Fibroblast of skin of scalp (primary cell): ENCODE measurements at regions not wholly inside any gene's neighbourhood (a gene's known extent, or its start where the extent isn't known, plus 50 kb on each side); places are given as distances from the start of the nearest gene placed in this dataset.
A peak's percentile ranks its signal among the peaks of the same experiment; 100 is the strongest.
"Not testable (repeated sequence)": the region's sequence is repeated elsewhere in the genome, so short reads cannot be mapped to it uniquely, and the experiment has no call there.

Experiments
- DNase-seq: peaks from one replicate; pipeline ENCODE4 v3.0.0-alpha.2; 2013

DNA sequence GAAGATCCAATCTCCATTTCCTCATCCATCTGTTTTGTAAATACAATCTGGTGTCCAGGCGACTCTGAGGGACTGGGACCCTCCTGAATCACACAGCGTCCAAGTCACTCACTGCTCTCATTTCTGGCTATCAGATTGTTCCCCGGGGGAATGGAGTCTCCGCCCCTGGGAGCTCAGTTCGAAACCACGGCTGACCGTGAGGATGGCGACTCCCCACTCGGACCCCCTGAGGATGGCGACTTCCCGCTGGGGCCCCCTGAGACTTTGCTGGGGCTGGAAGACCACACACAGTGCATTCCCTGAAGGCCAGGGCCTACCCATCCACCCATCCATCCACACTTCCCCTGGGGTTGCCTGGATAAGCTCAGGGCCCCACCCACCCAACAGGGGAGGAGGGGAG is 360.5 kb downstream of the BCL2L11 start:
- DNase-seq: peak; percentile 63

- not testable (repeated sequence) for DNase-seq
These were observed 362.4 kb downstream of the BCL2L11 start for GRCh38 chr2:111482987-111483679.

- DNase-seq: not testable (repeated sequence)
These were observed 363.4 kb downstream of the BCL2L11 start for GRCh38 chr2:111484097-111484496.

GRCh38 chr2:111485895-111486294 is 365.2 kb downstream of the BCL2L11 start:
- not testable (repeated sequence) for DNase-seq

GRCh38 chr2:111488451-111488850 is 367.7 kb downstream of the BCL2L11 start:
- DNase-seq: not testable (repeated sequence)

- not testable (repeated sequence) for DNase-seq
These were observed 368.7 kb downstream of the BCL2L11 start for GRCh38 chr2:111489460-111489859.

DNA sequence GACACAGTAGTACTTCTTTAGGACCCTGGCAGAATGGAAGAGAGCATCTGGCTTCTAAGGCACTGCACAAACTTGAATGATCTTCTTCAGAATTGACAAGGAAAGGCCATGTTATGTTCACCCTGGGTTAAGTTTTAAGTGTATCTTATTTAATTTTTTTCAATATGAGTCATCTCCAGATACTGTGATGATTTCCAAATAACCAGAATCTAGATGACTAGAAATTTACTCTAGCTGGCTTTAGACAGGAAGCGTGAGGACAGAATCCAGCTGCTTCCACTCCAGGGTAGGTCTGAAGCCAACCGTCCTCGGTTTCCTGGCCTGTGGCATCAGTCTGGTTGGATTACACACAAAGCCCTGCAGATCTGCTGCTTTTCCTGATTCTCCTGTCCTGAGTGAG is 370.5 kb downstream of the BCL2L11 start:
- not testable (repeated sequence) for DNase-seq

GRCh38 chr2:111491614-111492013 is 370.9 kb downstream of the BCL2L11 start:
- DNase-seq: not testable (repeated sequence)

- DNase-seq: not testable (repeated sequence)
These were observed 372.4 kb downstream of the BCL2L11 start for GRCh38 chr2:111492995-111493719.

DNA sequence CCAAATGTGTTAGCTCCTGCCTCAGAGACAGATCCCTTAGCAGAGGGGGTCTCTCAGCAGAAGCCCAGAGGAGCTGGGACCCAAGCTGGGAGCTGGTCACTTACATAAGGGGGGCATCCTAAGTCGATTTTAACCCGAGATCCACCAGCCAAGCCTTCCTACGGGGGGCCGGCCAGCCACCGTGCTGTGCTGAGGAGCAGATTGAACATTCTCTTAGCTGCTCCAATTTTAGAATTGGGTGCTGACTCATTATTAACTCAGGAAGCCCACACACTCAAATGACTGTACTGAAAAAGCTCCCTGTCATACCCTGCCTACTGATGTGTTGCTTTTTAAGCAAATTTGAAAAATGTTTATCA is 373.0 kb downstream of the BCL2L11 start:
- peak; percentile 29 for DNase-seq

DNA sequence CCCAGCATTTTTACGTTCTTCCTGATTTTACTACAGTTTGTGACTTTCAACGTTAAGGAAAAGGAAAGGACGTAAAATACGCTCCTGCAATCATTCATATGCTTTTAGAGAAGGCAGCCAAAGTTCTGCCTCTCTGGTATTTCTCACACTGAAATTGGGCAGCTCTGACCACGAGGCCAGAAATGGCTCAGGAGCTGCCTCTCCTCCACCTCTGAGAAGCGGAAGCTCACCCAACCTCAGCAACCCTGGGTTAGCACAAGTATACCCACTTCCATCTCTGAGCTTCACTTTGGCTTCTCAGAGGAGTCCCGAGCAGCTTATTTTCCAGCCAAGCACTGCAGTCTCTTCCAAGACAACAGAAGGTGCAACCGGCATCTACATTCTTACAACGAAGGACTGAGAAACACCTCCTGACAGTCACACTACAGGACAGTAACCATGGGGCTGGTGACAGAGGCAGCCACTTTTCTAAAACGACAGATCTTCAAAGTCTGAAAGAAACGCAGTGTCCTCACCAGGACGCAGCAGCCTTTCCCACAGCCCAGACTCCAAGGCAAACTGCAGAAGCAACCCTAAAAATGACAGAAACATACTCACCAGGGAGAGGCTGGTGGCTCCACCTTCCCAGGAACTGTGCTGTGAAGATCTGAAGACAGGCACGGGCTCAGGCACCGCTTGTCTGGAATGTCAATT is 373.7 kb downstream of the BCL2L11 start:
- DNase-seq: not testable (repeated sequence)

- not testable (repeated sequence) for DNase-seq
These were observed 374.2 kb downstream of the BCL2L11 start for GRCh38 chr2:111494981-111495315.

- DNase-seq: peak; percentile 76
These were observed 374.9 kb downstream of the BCL2L11 start for GRCh38 chr2:111495636-111496035.

GRCh38 chr2:111496176-111496575 is 375.5 kb downstream of the BCL2L11 start:
- DNase-seq: peak; percentile 95

GRCh38 chr2:111496860-111497259 is 376.1 kb downstream of the BCL2L11 start:
- DNase-seq: peak; percentile 13

- DNase-seq: peak; percentile 78
These were observed 376.6 kb downstream of the BCL2L11 start for GRCh38 chr2:111497270-111497669.

- DNase-seq: peak; percentile 22
These were observed 379.9 kb downstream of the BCL2L11 start for GRCh38 chr2:111500536-111501062.

- not testable (repeated sequence) for DNase-seq
These were observed 380.0 kb downstream of the ANAPC1 start for GRCh38 chr2:111503844-111504570.

DNA sequence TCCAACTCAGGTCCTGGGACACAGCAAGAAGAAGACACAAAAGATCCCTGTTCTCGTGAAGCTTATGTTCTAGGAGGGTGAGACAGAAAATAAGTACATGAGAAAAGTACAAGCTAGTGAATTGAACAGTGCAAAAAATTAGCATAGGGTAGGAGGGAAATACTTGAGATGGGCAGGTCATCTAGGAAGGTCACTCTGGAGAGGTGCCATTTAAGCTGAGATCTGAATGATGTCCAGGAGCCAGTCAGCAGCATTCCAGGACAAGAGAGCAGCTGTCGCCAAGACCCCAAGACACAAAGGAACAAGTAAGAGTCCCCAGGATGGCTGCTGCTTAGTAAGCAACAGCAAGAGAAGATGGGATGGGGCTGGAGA is 379.4 kb downstream of the ANAPC1 start:
- not testable (repeated sequence) for DNase-seq

DNA sequence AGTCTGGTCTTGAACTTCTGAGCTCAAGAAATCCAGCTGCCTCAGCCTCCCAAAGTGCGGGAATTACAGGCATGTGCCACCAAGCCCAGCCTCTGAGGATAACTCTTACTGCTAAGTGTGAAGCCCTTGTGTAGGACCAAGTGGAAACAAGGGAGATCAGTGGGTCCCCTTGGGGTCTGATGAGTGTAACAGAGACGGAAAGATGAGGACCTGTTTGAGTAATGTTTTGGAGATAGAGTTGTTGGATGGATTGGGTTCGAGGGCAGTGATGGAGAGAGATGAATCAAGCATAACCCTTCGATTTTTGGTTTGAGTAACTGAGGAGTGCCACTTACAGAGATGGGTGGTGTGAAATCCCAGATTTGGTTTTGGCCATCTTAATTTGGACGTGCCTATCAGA is 378.7 kb downstream of the ANAPC1 start:
- not testable (repeated sequence) for DNase-seq

DNA sequence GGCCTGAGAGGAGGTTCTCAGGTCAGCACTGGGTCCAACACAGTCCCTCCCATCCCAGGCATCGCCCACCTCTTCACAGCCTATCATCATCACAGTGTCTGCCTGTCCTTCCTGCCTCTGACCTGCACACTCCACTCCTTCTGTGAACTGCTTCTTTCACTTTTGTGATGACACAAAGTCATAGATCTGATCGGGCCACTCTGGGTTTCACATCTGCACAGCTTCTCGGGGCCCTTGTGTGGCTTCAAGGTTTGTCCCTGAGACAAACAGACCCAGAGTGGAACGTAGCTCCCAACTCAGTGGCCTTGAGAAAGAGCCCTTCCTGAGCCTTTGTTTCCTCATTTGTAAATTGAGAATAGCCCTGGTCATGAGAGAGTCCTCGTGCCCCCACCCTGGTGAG is 377.1 kb downstream of the ANAPC1 start:
- DNase-seq: not testable (repeated sequence)

DNA sequence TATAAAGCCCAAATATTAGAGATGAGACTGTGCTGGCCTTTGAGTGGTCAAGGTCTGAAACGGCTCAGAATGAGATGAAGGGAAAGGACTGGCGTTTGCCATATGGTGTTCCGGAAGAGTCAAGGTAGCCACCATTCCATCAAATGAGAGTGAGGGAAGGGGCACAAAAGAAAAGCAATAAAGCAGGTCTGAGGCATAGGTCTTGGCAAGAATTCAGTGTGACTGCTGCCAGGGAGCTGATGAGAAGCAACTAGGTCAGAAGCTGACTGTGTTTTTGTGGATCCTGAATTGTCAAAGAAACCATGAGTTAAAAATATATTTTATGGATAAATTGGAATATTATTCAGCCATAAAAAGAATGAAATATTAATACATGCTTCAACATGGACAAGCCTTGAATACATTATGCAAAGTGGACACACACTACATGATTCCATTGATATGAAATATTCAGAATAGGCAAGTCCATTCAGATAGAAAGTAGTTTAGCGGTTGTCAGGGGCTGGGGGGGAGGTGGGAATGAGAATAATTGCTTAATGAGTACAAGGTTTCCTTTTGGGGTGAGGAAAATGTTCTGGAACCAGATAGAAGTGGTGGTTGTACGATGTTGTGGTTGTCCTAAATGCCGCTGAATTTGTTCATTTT is 374.6 kb downstream of the ANAPC1 start:
- not testable (repeated sequence) for DNase-seq
